ENCODE measurements at regions not wholly inside any gene's neighbourhood (a gene's known extent, or its start where the extent isn't known, plus 50 kb on each side); places are given as distances from the start of the nearest gene placed in this dataset.

GRCh38 chr12:69028941-69029729, 96.2 kb upstream of the CPM start:
- no peak for DNase-seq

- no peak for DNase-seq
Measured at GRCh38 chr12:69030321-69030720, 97.3 kb upstream of the CPM start.

GRCh38 chr12:69036533-69036932, 103.6 kb upstream of the CPM start:
- no peak for DNase-seq

- DNase-seq: no peak
Measured at GRCh38 chr12:69036999-69037398, 104.0 kb upstream of the CPM start.

- peak; percentile 94 for DNase-seq
Measured at GRCh38 chr12:69039911-69040310, 106.9 kb upstream of the CPM start.

GRCh38 chr12:69042557-69042956, 109.6 kb upstream of the CPM start:
- DNase-seq: no peak

GRCh38 chr12:69042970-69043369, 110.0 kb upstream of the CPM start:
- no peak for DNase-seq

GRCh38 chr12:69044887-69045286, 111.9 kb upstream of the CPM start:
- DNase-seq: no peak

- no peak for DNase-seq
Measured at GRCh38 chr12:69045430-69045829, 112.5 kb upstream of the CPM start.

GRCh38 chr12:69046363-69046762, 113.4 kb upstream of the CPM start:
- DNase-seq: no peak

GRCh38 chr12:69046920-69047319, 113.9 kb upstream of the CPM start:
- no peak for DNase-seq

GRCh38 chr12:69047990-69048389, 115.0 kb upstream of the CPM start:
- DNase-seq: no peak

- peak; percentile 68 for DNase-seq
Measured at GRCh38 chr12:69049855-69050254, 116.9 kb upstream of the CPM start.

GRCh38 chr12:69052613-69053408, 119.8 kb upstream of the CPM start:
- DNase-seq: peak; percentile 23

GRCh38 chr12:69054343-69055056, 121.5 kb upstream of the CPM start:
- DNase-seq: no peak

GRCh38 chr12:69055280-69055679, 122.3 kb upstream of the CPM start:
- DNase-seq: peak; percentile 70

GRCh38 chr12:69055706-69056105, 122.7 kb upstream of the CPM start:
- DNase-seq: peak; percentile 95

GRCh38 chr12:69056743-69057515, 124.0 kb upstream of the CPM start:
- DNase-seq: no peak

GRCh38 chr12:69057742-69058141, 124.8 kb upstream of the CPM start:
- DNase-seq: no peak

- peak; percentile 83 for DNase-seq
Measured at GRCh38 chr12:69059465-69060457, 126.8 kb upstream of the CPM start.

- DNase-seq: no peak
Measured at GRCh38 chr12:69061574-69061973, 128.6 kb upstream of the CPM start.

Data from inflammatory macrophage treated with lipopolysaccharide for 4 hours (primary cell).